ENCODE measurements at regions not wholly inside any gene's neighbourhood (a gene's known extent, or its start where the extent isn't known, plus 50 kb on each side); places are given as distances from the start of the nearest gene placed in this dataset.
"Not testable (repeated sequence)": the region's sequence is repeated elsewhere in the genome, so short reads cannot be mapped to it uniquely, and the experiment has no call there.

DNA sequence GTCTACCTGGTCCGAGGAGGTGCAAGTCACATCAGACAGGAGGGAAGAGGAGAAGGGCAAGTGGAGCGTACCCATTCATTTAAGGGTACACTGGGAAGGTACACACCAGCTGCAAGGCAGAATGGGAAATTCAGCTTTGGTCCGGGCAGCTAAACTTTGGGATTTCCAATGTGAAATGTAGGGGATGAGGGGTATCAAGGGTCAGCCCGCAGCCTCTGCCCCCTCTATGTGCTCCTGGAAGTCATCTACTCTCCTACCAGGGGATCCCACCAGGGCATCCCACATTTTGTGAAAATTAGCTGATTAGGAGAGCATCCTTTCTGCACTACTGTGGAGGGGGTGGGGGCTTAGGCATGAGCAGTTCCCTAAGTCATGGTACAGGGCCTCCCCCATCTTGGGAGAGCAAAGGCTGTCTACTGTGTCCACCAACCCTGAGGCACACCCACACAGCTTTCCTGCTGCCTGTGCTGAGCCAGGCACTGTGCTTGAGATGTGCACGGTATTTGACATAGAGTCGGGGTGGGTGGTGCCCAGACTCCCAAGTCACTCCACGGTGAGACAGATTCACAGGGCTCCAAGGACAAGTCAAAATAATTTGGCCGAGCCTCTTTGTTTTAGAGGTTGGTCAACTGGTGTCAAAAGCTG lies 189.1 kb upstream of the SULF2 start:
- Histone ChIP-seq H3K4me1 (ENCODE audit: control insufficient read depth in 1 of 2, insufficient read depth in 2 of 2, low read length in 2 of 2) (peaks cover 0 to 5% of the 10 kb centered on the region in 2 donors), H3K9me3 (ENCODE audit: control insufficient read depth in 1 of 2, low read length in 2 of 2) (no peaks in the 10 kb centered on the region), H3K4me3 (ENCODE audit: low read depth in 1 of 2, low read length in 2 of 2) (no peak overlapping the region), H3K36me3 (ENCODE audit: control insufficient read depth in 1 of 2, insufficient read depth in 2 of 2, low read length in 2 of 2) (no peaks in the 10 kb centered on the region), H3K27ac (ENCODE audit: low read length) (no peak overlapping the region), H3K27me3 (ENCODE audit: low read depth, low read length) (no peaks in the 10 kb centered on the region)

DNA sequence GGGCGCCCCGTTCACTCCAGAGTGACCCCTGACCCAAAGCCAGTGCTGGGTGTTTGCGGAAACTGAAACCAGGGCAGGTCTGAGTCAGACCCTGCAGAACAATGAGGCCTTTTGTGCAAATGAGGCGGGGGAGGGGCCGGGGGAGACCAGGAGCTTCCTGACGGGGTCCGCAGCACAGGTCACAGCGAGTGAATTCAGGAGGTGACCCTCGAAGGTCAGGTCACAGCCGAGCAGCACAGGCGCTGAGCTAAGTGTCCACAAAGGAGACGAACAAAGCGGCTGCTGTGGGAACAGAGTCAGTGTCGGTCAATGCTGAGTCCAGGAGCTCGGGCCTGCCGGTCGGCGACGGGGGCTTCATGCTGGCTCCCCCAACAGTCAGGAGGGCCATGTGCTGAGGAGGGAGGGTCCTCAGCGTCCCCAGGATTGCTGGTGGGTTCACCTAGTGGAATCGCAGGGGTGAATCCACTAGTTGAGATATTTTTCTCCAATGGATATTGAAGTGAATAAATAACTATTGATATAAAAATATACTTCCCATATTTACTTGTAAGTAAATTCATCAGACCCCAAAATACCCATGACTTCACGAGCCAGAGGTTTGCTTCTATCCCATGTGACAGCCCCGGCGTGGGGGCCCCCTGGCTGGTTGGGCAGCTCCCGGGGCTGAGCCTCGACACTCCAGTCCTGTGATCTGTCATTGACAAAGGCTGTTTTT lies 188.4 kb upstream of the SULF2 start:
- no peak overlapping the region for H3K27ac ChIP-seq (ENCODE audit: low read length)

GRCh38 chr20:47972916-47973309 lies 187.6 kb upstream of the SULF2 start:
- no peaks in the 10 kb centered on the region for H3K27me3 ChIP-seq (ENCODE audit: low read depth, low read length)
- H3K36me3 ChIP-seq (ENCODE audit: control insufficient read depth in 1 of 2, insufficient read depth in 2 of 2, low read length in 2 of 2), result no peaks in the 10 kb centered on the region
- no peak overlapping the region for H3K27ac ChIP-seq (ENCODE audit: low read length)
- H3K9me3 ChIP-seq (ENCODE audit: control insufficient read depth in 1 of 2, low read length in 2 of 2), result no peaks in the 10 kb centered on the region
- no peak overlapping the region for H3K4me3 ChIP-seq (ENCODE audit: low read depth in 1 of 2, low read length in 2 of 2)
- no peaks in the 10 kb centered on the region for H3K4me1 ChIP-seq (ENCODE audit: control insufficient read depth in 1 of 2, insufficient read depth in 2 of 2, low read length in 2 of 2)

More for the DNA sequence above, 188.4 kb upstream of the SULF2 start:
- H3K27me3 ChIP-seq (ENCODE audit: low read depth, low read length), result no peaks in the 10 kb centered on the region
- H3K4me1 ChIP-seq (ENCODE audit: control insufficient read depth in 1 of 2, insufficient read depth in 2 of 2, low read length in 2 of 2), result peaks cover 0 to under 1% of the 10 kb centered on the region in 2 donors
- no peaks in the 10 kb centered on the region for H3K9me3 ChIP-seq (ENCODE audit: control insufficient read depth in 1 of 2, low read length in 2 of 2)
- H3K4me3 ChIP-seq (ENCODE audit: low read depth in 1 of 2, low read length in 2 of 2), result no peak overlapping the region
- no peaks in the 10 kb centered on the region for H3K36me3 ChIP-seq (ENCODE audit: control insufficient read depth in 1 of 2, insufficient read depth in 2 of 2, low read length in 2 of 2)

- not testable (repeated sequence) for H3K27ac ChIP-seq (ENCODE audit: low read length); H3K4me1 ChIP-seq (ENCODE audit: control insufficient read depth in 1 of 2, insufficient read depth in 2 of 2, low read length in 2 of 2); H3K27me3 ChIP-seq (ENCODE audit: low read depth, low read length); H3K9me3 ChIP-seq (ENCODE audit: control insufficient read depth in 1 of 2, low read length in 2 of 2); H3K4me3 ChIP-seq (ENCODE audit: low read depth in 1 of 2, low read length in 2 of 2); H3K36me3 ChIP-seq (ENCODE audit: control insufficient read depth in 1 of 2, insufficient read depth in 2 of 2, low read length in 2 of 2)
These were observed 187.1 kb upstream of the SULF2 start for GRCh38 chr20:47972297-47972915.

DNA sequence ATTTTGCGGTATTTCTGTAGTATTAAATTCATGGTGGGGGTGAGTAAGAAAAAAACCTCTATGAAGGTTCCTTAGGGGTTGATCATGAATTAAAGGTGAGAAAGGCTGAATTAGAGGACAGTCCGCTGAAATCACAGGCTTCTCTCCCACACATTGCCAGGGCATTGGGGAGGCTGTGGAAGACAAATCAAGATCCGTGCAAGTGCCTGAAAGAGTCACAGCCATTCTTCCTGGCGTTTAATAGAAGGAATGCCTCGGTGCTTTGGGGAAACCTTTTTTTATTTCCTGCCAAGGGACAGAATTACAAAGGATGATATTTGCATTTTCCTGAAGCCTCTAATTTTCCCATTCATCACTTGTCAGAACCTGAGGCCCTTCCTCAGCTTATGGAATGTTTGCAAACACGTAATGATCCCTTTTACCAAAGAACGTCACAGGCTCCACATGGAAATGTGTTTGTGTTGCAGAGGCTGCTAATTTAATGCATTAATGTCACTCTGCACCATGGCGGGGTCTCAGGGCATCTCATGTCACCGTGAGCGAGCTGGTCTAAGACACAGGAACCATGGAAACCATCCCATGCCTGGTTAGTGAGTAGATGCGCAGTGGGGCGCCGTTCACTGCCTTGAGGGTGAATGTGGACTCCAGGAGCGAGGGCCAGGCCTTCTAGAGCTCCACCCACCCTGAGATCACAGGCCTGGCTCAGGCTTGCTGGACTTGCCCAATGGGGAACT lies 185.9 kb upstream of the SULF2 start:
- H3K9me3 ChIP-seq (ENCODE audit: control insufficient read depth in 1 of 2, low read length in 2 of 2), result no peaks in the 10 kb centered on the region
- no peaks in the 10 kb centered on the region for H3K27me3 ChIP-seq (ENCODE audit: low read depth, low read length)
- no peaks in the 10 kb centered on the region for H3K4me1 ChIP-seq (ENCODE audit: control insufficient read depth in 1 of 2, insufficient read depth in 2 of 2, low read length in 2 of 2)
- no peak overlapping the region for H3K4me3 ChIP-seq (ENCODE audit: low read depth in 1 of 2, low read length in 2 of 2)
- H3K36me3 ChIP-seq (ENCODE audit: control insufficient read depth in 1 of 2, insufficient read depth in 2 of 2, low read length in 2 of 2), result no peaks in the 10 kb centered on the region
- H3K27ac ChIP-seq (ENCODE audit: low read length), result no peak overlapping the region

DNA sequence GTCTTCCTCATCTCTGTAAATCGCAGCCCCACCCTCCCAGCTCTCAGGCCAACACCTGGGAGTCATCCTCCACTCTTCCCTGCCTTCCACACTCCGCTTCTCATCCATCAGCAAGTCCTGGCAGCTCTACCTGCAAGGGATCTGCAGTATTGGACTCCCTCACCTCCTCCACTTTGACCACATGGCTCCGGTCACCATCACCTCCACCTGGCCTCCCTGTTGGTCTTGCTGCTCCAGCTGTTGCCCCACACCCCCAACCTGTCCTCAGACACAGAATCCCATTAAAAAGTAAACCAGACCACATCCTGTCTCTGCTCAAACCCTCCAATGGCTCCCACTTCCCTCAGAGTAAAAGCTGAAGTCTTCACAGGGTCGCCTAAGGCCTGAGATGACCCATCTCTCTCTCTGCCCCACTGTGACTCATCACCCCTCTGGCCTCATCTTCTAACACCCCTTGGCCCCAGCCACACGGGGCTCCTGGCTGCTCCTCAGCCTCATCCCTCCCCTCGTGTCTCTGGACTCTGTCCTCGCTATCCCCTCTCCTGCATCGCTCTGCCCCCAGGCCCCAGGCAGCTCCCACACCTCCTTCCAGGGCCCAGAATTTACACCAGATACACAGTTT lies 185.1 kb upstream of the SULF2 start:
- H3K27ac ChIP-seq (ENCODE audit: low read length), result no peak overlapping the region
- no peaks in the 10 kb centered on the region for H3K27me3 ChIP-seq (ENCODE audit: low read depth, low read length)
- H3K4me3 ChIP-seq (ENCODE audit: low read depth in 1 of 2, low read length in 2 of 2), result no peak overlapping the region
- H3K9me3 ChIP-seq (ENCODE audit: control insufficient read depth in 1 of 2, low read length in 2 of 2), result no peaks in the 10 kb centered on the region
- no peaks in the 10 kb centered on the region for H3K36me3 ChIP-seq (ENCODE audit: control insufficient read depth in 1 of 2, insufficient read depth in 2 of 2, low read length in 2 of 2)
- H3K4me1 ChIP-seq (ENCODE audit: control insufficient read depth in 1 of 2, insufficient read depth in 2 of 2, low read length in 2 of 2), result no peaks in the 10 kb centered on the region

DNA sequence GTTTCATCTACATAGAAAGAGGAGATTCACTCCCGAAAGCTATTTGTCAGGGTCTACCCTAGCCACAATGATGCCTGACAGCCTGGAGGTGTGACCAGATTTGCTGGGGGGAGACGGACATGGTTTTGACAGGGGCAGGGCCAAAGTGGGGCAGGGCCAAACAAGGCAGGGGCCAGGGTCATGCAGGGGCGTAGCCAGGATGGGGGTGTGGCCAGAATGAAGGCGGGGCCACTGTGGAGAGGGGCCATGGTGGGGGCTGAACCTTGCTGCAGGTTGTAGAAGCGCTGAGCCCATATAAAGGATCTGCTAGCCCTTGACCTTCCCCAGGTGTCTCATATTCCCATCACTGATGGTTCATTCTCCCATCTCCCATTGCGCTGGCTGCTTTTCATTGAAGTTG lies 184.1 kb upstream of the SULF2 start:
- H3K9me3 ChIP-seq (ENCODE audit: control insufficient read depth in 1 of 2, low read length in 2 of 2), result no peaks in the 10 kb centered on the region
- H3K27me3 ChIP-seq (ENCODE audit: low read depth, low read length), result no peaks in the 10 kb centered on the region
- H3K4me1 ChIP-seq (ENCODE audit: control insufficient read depth in 1 of 2, insufficient read depth in 2 of 2, low read length in 2 of 2), result no peaks in the 10 kb centered on the region

DNA sequence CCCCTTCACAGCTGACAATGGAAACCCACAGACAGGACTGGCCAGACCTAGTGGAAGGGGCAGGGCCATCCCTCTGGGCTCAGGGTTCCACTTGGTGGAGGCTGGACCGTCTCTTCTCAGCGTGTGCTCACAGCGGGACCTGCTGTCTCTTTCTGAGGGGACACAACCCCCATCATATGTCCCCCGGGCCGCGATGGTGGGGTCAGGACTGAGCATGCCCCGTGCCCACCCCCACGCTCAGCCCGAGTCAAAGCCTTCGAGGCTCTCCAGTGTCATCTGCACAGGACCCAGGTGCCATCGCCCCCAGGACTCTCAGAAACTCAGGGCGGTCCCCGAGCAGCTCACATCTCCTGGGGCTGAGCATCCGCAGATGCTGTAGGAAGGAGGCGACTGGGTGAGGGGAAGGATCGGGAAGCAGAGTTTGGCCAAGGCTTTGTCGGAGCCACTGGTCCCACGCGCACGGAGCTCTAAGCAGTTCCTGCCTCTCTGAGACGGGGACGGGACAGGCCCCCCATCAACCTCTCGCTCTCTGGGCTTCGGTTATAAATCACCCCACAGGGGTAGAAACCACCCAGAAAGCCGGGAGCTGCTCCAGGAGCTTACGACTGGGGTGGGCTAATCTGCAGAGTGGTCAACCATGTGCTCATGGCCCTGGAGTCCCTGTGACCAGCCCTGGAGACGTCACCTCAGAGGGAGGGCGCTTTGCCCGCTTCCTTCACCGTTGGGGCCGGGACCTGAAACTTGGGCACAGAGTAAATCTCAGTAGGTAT lies 183.4 kb upstream of the SULF2 start:
- Histone ChIP-seq H3K4me3 (ENCODE audit: low read depth in 1 of 2, low read length in 2 of 2) (no peak overlapping the region), H3K36me3 (ENCODE audit: control insufficient read depth in 1 of 2, insufficient read depth in 2 of 2, low read length in 2 of 2) (no peaks in the 10 kb centered on the region), H3K9me3 (ENCODE audit: control insufficient read depth in 1 of 2, low read length in 2 of 2) (no peaks in the 10 kb centered on the region), H3K27ac (ENCODE audit: low read length) (no peak overlapping the region), H3K27me3 (ENCODE audit: low read depth, low read length) (no peaks in the 10 kb centered on the region), H3K4me1 (ENCODE audit: control insufficient read depth in 1 of 2, insufficient read depth in 2 of 2, low read length in 2 of 2) (no peaks in the 10 kb centered on the region)

More for the DNA sequence above, 184.1 kb upstream of the SULF2 start:
- Histone ChIP-seq H3K36me3 (ENCODE audit: control insufficient read depth in 1 of 2, insufficient read depth in 2 of 2, low read length in 2 of 2) (no peaks in the 10 kb centered on the region), H3K4me3 (ENCODE audit: low read depth in 1 of 2, low read length in 2 of 2) (no peak overlapping the region), H3K27ac (ENCODE audit: low read length) (no peak overlapping the region)

DNA sequence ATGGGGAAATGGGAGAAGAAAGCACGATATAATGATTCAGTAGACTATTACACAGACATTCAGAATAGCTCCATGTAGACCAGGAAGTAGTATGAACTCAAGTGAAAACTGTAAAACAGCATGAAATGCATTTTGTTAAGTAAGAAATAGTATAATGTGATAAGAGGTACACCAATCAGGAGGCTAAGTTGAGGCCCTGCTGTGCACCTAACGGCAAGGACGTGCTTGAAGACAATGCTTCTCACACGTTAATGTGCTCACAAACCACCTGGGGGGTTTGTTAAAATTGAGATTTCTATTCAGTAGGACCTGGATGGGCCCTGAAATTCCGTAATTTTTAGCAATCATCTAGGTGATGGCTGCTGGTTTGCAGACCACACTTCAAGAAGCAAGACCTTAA lies 178.9 kb upstream of the SULF2 start:
- Histone ChIP-seq H3K27me3 (ENCODE audit: low read depth, low read length) (no peaks in the 10 kb centered on the region), H3K36me3 (ENCODE audit: control insufficient read depth in 1 of 2, insufficient read depth in 2 of 2, low read length in 2 of 2) (no peaks in the 10 kb centered on the region), H3K27ac (ENCODE audit: low read length) (no peak overlapping the region), H3K4me3 (ENCODE audit: low read depth in 1 of 2, low read length in 2 of 2) (no peak overlapping the region), H3K4me1 (ENCODE audit: control insufficient read depth in 1 of 2, insufficient read depth in 2 of 2, low read length in 2 of 2) (no peaks in the 10 kb centered on the region), H3K9me3 (ENCODE audit: control insufficient read depth in 1 of 2, low read length in 2 of 2) (no peaks in the 10 kb centered on the region)

DNA sequence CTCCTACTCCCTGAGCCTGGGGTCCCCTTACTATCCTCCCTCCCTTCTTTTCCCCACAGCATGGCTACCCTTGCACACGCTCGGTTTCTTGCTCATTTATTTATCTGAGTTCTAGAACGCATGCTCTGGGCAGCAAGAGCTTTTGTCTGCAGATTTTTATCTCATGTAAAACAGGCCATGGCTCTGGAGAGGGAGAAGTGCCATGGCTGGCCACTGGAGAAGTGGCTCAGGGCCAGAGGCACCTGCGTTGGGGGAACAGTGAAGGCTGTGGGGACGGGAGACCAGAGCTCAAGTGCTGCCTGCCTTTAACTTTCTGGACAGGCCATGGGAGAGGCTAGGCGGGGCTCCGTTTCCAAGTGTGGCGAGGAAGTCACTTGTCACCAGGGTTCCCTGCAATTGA lies 177.7 kb upstream of the SULF2 start:
- H3K9me3 ChIP-seq (ENCODE audit: control insufficient read depth in 1 of 2, low read length in 2 of 2), result no peaks in the 10 kb centered on the region
- H3K27me3 ChIP-seq (ENCODE audit: low read depth, low read length), result no peaks in the 10 kb centered on the region
- H3K27ac ChIP-seq (ENCODE audit: low read length), result no peak overlapping the region
- H3K4me3 ChIP-seq (ENCODE audit: low read depth in 1 of 2, low read length in 2 of 2), result no peak overlapping the region
- H3K4me1 ChIP-seq (ENCODE audit: control insufficient read depth in 1 of 2, insufficient read depth in 2 of 2, low read length in 2 of 2), result peaks cover 0 to 8% of the 10 kb centered on the region in 2 donors
- H3K36me3 ChIP-seq (ENCODE audit: control insufficient read depth in 1 of 2, insufficient read depth in 2 of 2, low read length in 2 of 2), result no peaks in the 10 kb centered on the region

All from muscle layer of duodenum (tissue), 2 donors.